RWPE2 (cell line): ENCODE measurements at regions not wholly inside any gene's neighbourhood (a gene's known extent, or its start where the extent isn't known, plus 50 kb on each side); places are given as distances from the start of the nearest gene placed in this dataset.

Experiments used
- ATAC-seq: fragments of 200-7000 bp; cut with Tn5 transposase; 3 replicates; pipeline ENCODE4 v1.9.1; 2021; ENCODE audit warnings: low read depth
- DNase-seq: peaks from one replicate; pipeline ENCODE4 v3.0.0-alpha.2; 2020; ENCODE audit warnings: low spot score
- H3K27ac ChIP-seq: fragments of 450-650 bp; 2 replicates; pipeline ENCODE4 v1.5.1; 2017; ENCODE audit warnings: mild to moderate bottlenecking; ENCODE audit not compliant: poor library complexity, severe bottlenecking
- H3K27me3 ChIP-seq: fragments of 250-450 bp; sonication (Bioruptor Pico); 2 replicates; pipeline ENCODE4 v1.5.1; 2021; ENCODE audit warnings: mild to moderate bottlenecking, moderate library complexity; ENCODE audit not compliant: insufficient read depth, poor library complexity, severe bottlenecking
- H3K36me3 ChIP-seq: fragments of 250-450 bp; sonication (Bioruptor Pico); 2 replicates; pipeline ENCODE4 v1.5.1; 2020; ENCODE audit warnings: low read depth, mild to moderate bottlenecking, moderate library complexity
- H3K4me1 ChIP-seq: fragments of 250-450 bp; sonication (Bioruptor Pico); 2 replicates; pipeline ENCODE4 v1.5.1; 2021; ENCODE audit warnings: mild to moderate bottlenecking, moderate library complexity; ENCODE audit not compliant: insufficient read depth, poor library complexity, severe bottlenecking
- H3K4me3 ChIP-seq: fragments of 250-450 bp; sonication (Bioruptor Pico); 2 replicates; pipeline ENCODE4 v1.5.1; 2021; ENCODE audit warnings: mild to moderate bottlenecking, moderate library complexity; ENCODE audit not compliant: severe bottlenecking
- H3K9me3 ChIP-seq: fragments of 250-450 bp; sonication (Bioruptor Pico); 2 replicates; pipeline ENCODE4 v1.5.1; 2021; ENCODE audit warnings: mild to moderate bottlenecking, moderate library complexity; ENCODE audit not compliant: severe bottlenecking
- CTCF ChIP-seq: fragments of 450-650 bp; IDR thresholded peaks from one replicate; pipeline ENCODE4 v1.5.1; 2017; ENCODE audit warnings: mild to moderate bottlenecking, moderate library complexity; ENCODE audit not compliant: poor library complexity, severe bottlenecking

- no peak for TF ChIP-seq CTCF
- no peak for DNase-seq
- H3K9me3 ChIP-seq, result no peaks in the 10 kb centered on the region
- H3K4me1 ChIP-seq, result no peaks in the 10 kb centered on the region
- H3K36me3 ChIP-seq, result no peaks in the 10 kb centered on the region
- no peaks in the 10 kb centered on the region for H3K27me3 ChIP-seq
- H3K27ac ChIP-seq, result no peak overlapping the region
- H3K4me3 ChIP-seq, result no peak overlapping the region
- no peak for ATAC-seq
Measured at GRCh38 chr6:44730771-44731391, 343.4 kb downstream of the CDC5L start.

GRCh38 chr6:44731485-44732095, 344.1 kb downstream of the CDC5L start:
- Histone ChIP-seq H3K9me3 (no peaks in the 10 kb centered on the region), H3K36me3 (no peaks in the 10 kb centered on the region), H3K27ac (no peak overlapping the region), H3K4me1 (no peaks in the 10 kb centered on the region), H3K4me3 (no peak overlapping the region), H3K27me3 (no peaks in the 10 kb centered on the region)
- no peak for TF ChIP-seq CTCF
- ATAC-seq, result no peak
- no peak for DNase-seq

GRCh38 chr6:44732243-44732642, 344.7 kb downstream of the CDC5L start:
- Histone ChIP-seq H3K27me3 (no peaks in the 10 kb centered on the region), H3K4me1 (no peaks in the 10 kb centered on the region), H3K9me3 (no peaks in the 10 kb centered on the region), H3K36me3 (no peaks in the 10 kb centered on the region), H3K4me3 (no peak overlapping the region), H3K27ac (no peak overlapping the region)
- TF ChIP-seq CTCF, result no peak
- ATAC-seq (no peak), DNase-seq (no peak)

GRCh38 chr6:44733126-44733525, 345.6 kb downstream of the CDC5L start:
- no peaks in the 10 kb centered on the region for H3K4me1 ChIP-seq

More at GRCh38 chr6:44733126-44733525, 345.6 kb downstream of the CDC5L start:
- no peaks in the 10 kb centered on the region for H3K36me3 ChIP-seq
- H3K27ac ChIP-seq, result no peak overlapping the region
- no peak for TF ChIP-seq CTCF
- H3K9me3 ChIP-seq, result no peaks in the 10 kb centered on the region
- ATAC-seq, result no peak
- H3K4me3 ChIP-seq, result no peak overlapping the region
- no peaks in the 10 kb centered on the region for H3K27me3 ChIP-seq
- DNase-seq, result no peak
